NCI-H2227 (cell line): ENCODE measurements at regions not wholly inside any gene's neighbourhood (a gene's known extent, or its start where the extent isn't known, plus 50 kb on each side); places are given as distances from the start of the nearest gene placed in this dataset.
A peak's percentile ranks its signal among the peaks of the same experiment; 100 is the strongest.
"Not testable (repeated sequence)": the region's sequence is repeated elsewhere in the genome, so short reads cannot be mapped to it uniquely, and the experiment has no call there.

ENCODE experiments used
- DNase-seq: peaks from one replicate; lab custom pipeline; 2025; ENCODE audit not compliant: unreplicated experiment; lab: John Stamatoyannopoulos, UW

- no peak for DNase-seq
Observed at GRCh38 chr4:16450724-16451123, 224.5 kb upstream of the TAPT1 start.

- DNase-seq = no peak
Observed at GRCh38 chr4:16450031-16450430, 223.8 kb upstream of the TAPT1 start.

GRCh38 chr4:16449406-16449805, 223.1 kb upstream of the TAPT1 start:
- no peak for DNase-seq

- no peak for DNase-seq
Observed at GRCh38 chr4:16448241-16448840, 222.1 kb upstream of the TAPT1 start.

- DNase-seq = peak; percentile 25
Observed at GRCh38 chr4:16443504-16444088, 217.3 kb upstream of the TAPT1 start.

GRCh38 chr4:16442296-16442695, 216.0 kb upstream of the TAPT1 start:
- DNase-seq = no peak

- DNase-seq = no peak
Observed at GRCh38 chr4:16439768-16440167, 213.5 kb upstream of the TAPT1 start.

GRCh38 chr4:16438986-16439385, 212.7 kb upstream of the TAPT1 start:
- DNase-seq = no peak

GRCh38 chr4:16437836-16438235, 211.6 kb upstream of the TAPT1 start:
- no peak for DNase-seq

GRCh38 chr4:16431866-16432265, 205.6 kb upstream of the TAPT1 start:
- DNase-seq = no peak

- DNase-seq = no peak
Observed at GRCh38 chr4:16418814-16419213, 192.5 kb upstream of the TAPT1 start.

GRCh38 chr4:16417198-16417597, 190.9 kb upstream of the TAPT1 start:
- DNase-seq = no peak

GRCh38 chr4:16416601-16417000, 190.3 kb upstream of the TAPT1 start:
- DNase-seq = no peak

GRCh38 chr4:16415751-16416150, 189.5 kb upstream of the TAPT1 start:
- DNase-seq = no peak

- no peak for DNase-seq
Observed at GRCh38 chr4:16413814-16414555, 187.7 kb upstream of the TAPT1 start.

GRCh38 chr4:16411501-16412085, 185.3 kb upstream of the TAPT1 start:
- no peak for DNase-seq

GRCh38 chr4:16393216-16393615, 166.9 kb upstream of the TAPT1 start:
- DNase-seq = not testable (repeated sequence)

- no peak for DNase-seq
Observed at GRCh38 chr4:16391196-16391595, 164.9 kb upstream of the TAPT1 start.

- no peak for DNase-seq
Observed at GRCh38 chr4:16387448-16387847, 161.2 kb upstream of the TAPT1 start.

- no peak for DNase-seq
Observed at GRCh38 chr4:16386711-16387320, 160.5 kb upstream of the TAPT1 start.

- DNase-seq = no peak
Observed at GRCh38 chr4:16384576-16384975, 158.3 kb upstream of the TAPT1 start.

- DNase-seq = no peak
Observed at GRCh38 chr4:16382571-16382970, 156.3 kb upstream of the TAPT1 start.
